ENCODE measurements at regions not wholly inside any gene's neighbourhood (a gene's known extent, or its start where the extent isn't known, plus 50 kb on each side); places are given as distances from the start of the nearest gene placed in this dataset.
"Not testable (repeated sequence)": the region's sequence is repeated elsewhere in the genome, so short reads cannot be mapped to it uniquely, and the experiment has no call there.

DNA sequence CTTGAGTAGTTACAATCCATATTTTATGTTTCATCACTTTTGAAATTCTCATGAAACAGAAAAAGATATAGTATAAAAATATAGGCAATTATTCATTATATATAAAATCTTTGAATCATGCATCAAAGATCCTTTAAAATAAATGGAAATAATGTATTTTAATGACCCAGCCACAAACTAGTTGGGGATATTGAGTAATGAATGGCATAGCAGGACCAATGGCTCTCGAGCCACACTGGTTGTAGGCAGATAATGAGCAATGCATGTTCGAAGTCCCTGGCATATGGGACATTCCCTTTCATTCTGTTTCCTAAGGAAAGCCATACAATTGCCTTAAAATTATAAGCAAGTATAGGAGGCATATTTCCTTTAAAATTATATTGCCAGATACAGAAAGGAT, 107.4 kb upstream of the IL12A start:
- TF ChIP-seq, protein P1, sequence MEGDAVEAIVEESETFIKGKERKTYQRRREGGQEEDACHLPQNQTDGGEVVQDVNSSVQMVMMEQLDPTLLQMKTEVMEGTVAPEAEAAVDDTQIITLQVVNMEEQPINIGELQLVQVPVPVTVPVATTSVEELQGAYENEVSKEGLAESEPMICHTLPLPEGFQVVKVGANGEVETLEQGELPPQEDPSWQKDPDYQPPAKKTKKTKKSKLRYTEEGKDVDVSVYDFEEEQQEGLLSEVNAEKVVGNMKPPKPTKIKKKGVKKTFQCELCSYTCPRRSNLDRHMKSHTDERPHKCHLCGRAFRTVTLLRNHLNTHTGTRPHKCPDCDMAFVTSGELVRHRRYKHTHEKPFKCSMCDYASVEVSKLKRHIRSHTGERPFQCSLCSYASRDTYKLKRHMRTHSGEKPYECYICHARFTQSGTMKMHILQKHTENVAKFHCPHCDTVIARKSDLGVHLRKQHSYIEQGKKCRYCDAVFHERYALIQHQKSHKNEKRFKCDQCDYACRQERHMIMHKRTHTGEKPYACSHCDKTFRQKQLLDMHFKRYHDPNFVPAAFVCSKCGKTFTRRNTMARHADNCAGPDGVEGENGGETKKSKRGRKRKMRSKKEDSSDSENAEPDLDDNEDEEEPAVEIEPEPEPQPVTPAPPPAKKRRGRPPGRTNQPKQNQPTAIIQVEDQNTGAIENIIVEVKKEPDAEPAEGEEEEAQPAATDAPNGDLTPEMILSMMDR (IDR thresholded peaks at IDR 0.05; ENCODE audit: insufficient read depth, low read length), result no peak
- H3K4me3 ChIP-seq (ENCODE audit: low read depth, low read length), result no peak overlapping the region
- DNase-seq (ENCODE audit: low read depth), result no peak

DNA sequence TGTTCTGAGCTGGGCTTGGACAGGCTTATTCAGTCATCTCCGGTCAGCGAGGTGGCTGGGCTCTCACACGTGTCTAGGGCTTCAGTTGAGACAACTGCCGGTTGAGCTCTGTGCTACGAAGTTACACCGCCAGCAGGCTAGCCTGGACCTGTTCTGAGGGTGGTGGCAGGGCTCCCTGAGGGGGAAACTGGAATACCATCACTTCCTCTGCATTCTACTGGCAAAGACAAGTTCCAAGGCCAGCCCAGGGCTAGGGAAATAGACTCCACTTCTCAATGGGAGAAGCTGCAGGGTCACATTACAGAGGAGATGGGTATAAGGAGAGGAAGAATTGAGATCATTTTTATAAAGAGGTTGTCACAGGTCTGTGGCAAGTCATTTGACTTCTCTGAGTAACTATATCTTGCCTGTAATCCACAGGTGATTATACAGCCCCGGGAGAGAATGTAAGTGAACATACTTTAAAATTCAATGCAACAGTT, 106.8 kb upstream of the IL12A start:
- TF ChIP-seq, protein P1 (IDR thresholded peaks at IDR 0.05; ENCODE audit: insufficient read depth, low read length), result no peak
- no peak for DNase-seq (ENCODE audit: low read depth)
- no peak overlapping the region for H3K4me3 ChIP-seq (ENCODE audit: low read depth, low read length)

DNA sequence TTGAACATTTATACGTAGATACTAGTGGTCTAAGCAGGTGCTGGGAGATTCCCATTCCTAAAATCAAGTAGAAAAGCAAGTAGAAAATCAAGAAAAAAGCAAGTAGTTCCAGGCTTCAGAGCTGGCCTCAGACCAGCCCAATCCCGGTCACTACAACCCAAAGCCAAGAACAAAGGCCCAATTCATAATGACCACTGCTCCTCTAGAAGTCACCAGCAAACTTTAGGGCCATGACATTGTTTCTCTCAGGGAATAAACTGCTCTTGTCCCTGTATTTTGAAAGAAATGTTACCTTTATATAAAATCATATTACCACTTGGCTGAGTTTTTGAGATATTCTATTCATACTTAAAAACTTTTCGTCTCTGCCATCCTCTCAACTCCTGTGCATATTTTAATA, 106.3 kb upstream of the IL12A start:
- no peak overlapping the region for H3K4me3 ChIP-seq (ENCODE audit: low read depth, low read length)
- TF ChIP-seq, protein P1 (IDR thresholded peaks at IDR 0.05; ENCODE audit: insufficient read depth, low read length), result no peak
- DNase-seq (ENCODE audit: low read depth), result no peak

DNA sequence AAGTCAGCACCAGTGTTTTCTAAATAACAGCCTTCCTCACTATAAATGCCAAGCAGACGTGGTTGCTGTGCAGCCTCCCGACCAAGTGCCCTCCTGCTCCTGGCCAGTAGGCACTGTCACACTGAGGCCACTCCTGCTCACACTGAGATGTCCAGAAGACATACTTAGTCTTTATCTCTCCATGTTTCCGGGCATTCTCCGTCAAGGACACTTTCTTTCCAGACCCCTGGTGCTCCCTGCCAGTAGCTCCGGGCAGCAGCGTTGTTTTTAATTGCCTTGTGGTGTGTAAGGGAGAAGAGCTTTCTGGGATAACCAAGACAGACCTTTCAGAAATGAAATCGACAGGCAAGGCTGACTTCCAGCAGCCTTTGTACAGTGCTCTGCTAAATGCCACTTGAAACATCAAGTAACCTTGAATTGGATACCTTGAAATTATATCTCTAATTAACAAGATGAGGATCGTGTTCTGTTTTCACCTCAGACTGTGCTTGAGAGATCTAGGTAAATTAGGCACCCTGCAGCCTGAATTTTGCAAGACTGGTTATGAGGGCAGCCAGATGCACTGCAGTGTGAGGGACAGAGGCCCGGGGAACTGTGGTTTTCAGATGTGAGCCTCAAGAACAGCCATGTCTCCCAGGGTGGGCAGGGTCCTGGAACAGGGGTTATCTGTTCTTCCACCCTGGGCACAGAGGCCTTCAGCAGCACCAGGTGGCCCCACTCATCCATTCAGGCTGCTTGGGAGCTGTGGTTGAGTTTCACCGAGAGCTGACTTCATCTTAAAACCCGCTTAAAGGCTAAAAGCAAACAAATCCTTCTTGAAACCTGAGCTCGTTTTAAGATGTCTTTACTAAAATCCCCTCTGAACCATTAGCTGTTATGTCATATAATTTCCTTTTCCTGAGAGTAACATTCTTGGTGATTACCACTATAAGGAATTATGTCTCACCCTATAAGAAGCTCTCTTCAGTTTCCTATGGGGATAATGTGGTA, 105.5 kb upstream of the IL12A start:
- DNase-seq (ENCODE audit: low read depth), result no peak
- TF ChIP-seq, protein P1 (IDR thresholded peaks at IDR 0.05; ENCODE audit: insufficient read depth, low read length), result no peak
- no peak overlapping the region for H3K4me3 ChIP-seq (ENCODE audit: low read depth, low read length)

DNA sequence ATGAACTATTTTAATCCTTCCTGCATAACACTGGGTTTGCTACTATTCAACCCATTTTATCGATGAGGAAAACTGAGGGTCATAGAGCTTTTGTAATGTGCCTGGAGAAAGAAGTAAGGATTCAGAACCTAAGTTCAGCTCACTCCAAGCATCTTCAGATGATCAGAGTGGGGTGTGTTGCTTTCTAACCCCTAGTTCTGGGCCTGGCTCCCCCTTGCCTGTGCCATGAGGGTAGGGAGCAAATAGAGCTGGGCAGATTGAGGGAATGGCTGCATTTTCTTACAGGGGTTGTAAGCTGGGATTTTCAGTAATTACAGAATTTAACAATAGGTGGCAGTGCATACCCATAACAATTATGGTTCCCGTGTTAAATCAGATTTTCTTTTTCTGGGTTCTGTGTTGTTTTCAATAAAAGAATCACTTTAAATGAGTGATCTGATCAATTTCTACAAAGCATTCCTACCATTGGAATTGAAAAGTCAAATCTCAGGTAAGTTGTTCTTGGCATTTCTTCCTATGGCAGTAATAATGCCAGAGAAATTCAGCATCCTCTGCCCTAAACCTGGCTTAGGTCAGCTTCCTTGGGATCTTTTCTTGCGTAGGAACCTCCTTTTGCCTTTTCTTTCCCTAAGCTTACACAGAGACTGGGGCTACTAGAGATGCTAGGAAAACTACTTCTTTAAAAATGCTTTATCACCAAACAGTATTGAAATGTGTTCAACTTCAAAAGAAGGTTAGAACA, 103.8 kb upstream of the IL12A start:
- TF ChIP-seq, protein P1 (IDR thresholded peaks at IDR 0.05; ENCODE audit: insufficient read depth, low read length), result peak; percentile 57
- peak; percentile 75 for DNase-seq (ENCODE audit: low read depth)
- no peak overlapping the region for H3K4me3 ChIP-seq (ENCODE audit: low read depth, low read length)

DNA sequence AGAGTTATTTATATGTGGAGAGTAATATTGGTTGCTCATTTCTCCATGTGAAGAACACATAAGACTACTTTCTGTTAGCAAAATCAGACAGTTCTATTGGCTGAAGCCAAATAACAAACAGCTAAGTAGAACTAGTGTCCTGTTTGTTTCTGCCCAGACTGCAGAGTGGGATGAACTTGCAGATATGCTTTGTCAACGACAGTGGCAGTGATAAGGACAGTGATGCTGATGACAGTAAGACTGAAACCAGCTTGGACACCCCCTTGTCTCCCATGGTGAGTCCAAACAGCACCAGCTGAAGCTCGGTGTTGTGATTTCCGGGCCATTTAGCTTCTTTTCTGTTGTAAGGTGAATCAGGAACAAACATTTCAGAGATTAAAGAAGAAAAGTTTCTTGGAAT, 102.6 kb upstream of the IL12A start:
- DNase-seq (ENCODE audit: low read depth), result no peak
- no peak overlapping the region for H3K4me3 ChIP-seq (ENCODE audit: low read depth, low read length)
- TF ChIP-seq, protein P1 (IDR thresholded peaks at IDR 0.05; ENCODE audit: insufficient read depth, low read length), result no peak

DNA sequence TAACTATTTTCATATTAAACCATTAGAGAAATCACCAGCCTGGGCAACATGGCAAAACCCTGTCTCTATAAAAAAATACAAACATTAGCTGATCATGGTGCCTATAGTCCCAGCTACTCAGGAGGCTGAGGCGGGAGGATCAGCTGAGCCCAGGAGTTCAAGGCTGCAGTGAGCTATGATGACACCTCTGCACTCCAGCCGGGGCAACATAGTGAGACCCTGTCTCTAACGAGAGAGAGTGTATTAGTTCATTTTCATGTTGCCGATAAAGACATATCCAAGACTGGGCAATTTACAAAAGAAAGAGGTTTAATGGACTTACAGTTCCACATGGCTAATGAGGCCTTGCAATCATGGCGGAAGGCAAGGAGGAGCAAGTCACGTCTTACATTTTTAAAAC, 102.1 kb upstream of the IL12A start:
- not testable (repeated sequence) for DNase-seq (ENCODE audit: low read depth); H3K4me3 ChIP-seq (ENCODE audit: low read depth, low read length)
